ENCODE measurements at regions not wholly inside any gene's neighbourhood (a gene's known extent, or its start where the extent isn't known, plus 50 kb on each side); places are given as distances from the start of the nearest gene placed in this dataset.

DNA sequence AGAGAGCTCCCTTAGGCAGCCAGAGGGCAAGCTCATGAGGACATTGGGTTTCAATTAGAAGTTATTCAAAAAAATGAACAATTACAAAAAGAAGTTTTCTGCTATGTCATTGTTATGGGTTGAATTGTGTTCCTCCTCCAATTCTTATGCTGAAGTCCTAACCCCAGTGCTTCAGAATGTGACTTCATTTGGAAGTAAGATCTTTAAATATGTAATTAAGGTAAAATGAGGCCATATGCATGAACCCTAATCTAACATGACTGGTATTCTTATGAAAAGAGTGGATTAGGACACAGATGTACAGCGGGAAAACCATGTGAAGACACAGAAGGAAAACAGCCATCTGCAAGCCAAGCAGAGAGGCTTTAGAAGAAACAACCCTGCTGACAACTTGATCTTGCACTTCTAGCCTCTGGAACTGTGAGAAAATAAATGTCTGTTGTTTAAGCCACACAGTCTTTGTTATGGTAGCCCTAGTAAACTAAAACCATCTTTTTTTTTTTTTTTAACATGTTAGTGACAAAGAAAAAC is 929.6 kb downstream of the EPHA3 start:
- TF ChIP-seq, protein P1, sequence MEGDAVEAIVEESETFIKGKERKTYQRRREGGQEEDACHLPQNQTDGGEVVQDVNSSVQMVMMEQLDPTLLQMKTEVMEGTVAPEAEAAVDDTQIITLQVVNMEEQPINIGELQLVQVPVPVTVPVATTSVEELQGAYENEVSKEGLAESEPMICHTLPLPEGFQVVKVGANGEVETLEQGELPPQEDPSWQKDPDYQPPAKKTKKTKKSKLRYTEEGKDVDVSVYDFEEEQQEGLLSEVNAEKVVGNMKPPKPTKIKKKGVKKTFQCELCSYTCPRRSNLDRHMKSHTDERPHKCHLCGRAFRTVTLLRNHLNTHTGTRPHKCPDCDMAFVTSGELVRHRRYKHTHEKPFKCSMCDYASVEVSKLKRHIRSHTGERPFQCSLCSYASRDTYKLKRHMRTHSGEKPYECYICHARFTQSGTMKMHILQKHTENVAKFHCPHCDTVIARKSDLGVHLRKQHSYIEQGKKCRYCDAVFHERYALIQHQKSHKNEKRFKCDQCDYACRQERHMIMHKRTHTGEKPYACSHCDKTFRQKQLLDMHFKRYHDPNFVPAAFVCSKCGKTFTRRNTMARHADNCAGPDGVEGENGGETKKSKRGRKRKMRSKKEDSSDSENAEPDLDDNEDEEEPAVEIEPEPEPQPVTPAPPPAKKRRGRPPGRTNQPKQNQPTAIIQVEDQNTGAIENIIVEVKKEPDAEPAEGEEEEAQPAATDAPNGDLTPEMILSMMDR (IDR thresholded peaks at IDR 0.05; ENCODE audit: insufficient read depth, missing control alignments), result no peak
- DNase-seq (ENCODE audit: insufficient read length, low spot score) (no peak), FAIRE-seq (no peak)

DNA sequence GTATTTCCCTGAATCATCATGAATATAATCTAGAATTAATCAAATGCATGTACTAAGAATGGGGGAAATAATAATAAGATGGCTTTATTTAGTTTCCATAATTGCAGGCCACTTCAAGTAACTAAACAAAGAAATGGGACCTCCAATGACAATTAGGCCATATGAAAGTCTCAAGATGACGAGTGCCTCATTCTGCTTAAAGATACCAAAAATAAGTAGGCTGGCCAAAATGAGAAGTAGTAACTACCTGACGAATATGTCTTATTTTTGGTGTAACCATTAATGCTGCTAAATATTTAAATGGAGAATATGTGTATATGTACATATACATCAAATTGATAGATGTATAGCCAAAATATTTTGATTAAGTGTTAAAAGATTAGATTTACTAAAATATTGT is 932.6 kb downstream of the EPHA3 start:
- TF ChIP-seq, protein P1 (IDR thresholded peaks at IDR 0.05; ENCODE audit: insufficient read depth, missing control alignments), result no peak
- DNase-seq (ENCODE audit: insufficient read length, low spot score) (no peak), FAIRE-seq (no peak)

DNA sequence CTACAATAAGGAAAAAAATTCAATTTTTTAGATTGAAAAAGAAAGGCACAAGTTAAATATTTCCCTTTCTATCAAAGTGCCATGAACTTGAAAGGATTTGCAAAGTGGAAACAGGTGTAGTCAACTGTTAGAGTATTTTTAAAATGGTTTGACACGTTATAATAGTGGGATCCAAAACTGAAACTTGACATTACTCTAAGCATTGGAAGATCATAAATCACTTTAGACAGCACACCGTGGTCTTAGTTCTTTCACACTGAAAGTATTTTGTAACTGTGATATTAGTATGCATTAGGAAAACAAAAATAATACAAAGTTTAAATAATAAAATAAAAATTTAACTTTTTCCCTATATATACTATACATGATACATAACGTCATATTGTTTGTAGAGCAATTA is 933.1 kb downstream of the EPHA3 start:
- no peak for FAIRE-seq
- no peak for DNase-seq (ENCODE audit: insufficient read length, low spot score)
- TF ChIP-seq, protein P1 (IDR thresholded peaks at IDR 0.05; ENCODE audit: insufficient read depth, missing control alignments), result no peak

DNA sequence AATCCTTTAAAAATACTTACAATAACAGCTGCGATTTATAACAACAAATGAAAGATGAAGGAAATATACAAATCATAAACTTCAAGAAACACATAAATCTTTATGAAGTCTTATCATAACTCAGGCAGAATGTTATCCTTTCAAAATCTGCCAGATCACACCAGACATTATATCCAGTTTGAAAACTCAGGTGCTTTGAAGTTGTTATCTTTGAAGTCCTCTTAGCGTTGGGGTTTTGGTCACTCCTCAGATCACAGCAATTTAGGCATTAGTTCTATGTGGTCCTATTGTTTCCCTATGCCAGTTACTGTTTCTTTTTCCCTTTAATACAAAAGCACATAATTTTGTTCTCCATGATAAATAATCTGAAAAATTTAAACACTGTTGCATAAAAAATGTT is 934.6 kb downstream of the EPHA3 start:
- TF ChIP-seq, protein P1 (IDR thresholded peaks at IDR 0.05; ENCODE audit: insufficient read depth, missing control alignments), result no peak
- DNase-seq (ENCODE audit: insufficient read length, low spot score) (no peak), FAIRE-seq (no peak)

DNA sequence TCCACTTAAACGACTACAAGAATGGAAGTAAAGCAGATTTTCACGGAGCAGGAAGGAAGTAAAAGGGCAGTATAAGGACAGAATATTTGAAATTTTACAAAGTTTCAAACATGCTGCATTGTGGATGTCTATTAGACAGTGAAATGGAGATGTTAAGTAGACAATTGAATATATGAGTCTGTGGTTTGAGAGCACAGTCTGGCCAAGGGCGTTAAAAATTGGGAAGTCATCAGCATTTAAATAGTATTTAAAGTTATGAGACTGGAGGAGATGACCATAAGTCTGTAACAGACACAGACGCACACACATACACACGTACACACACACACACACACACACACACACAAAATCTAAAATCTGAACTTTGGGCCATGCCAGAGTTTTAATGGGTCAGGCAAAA is 935.9 kb downstream of the EPHA3 start:
- DNase-seq (ENCODE audit: insufficient read length, low spot score), result no peak
- no peak for FAIRE-seq
- TF ChIP-seq, protein P1 (IDR thresholded peaks at IDR 0.05; ENCODE audit: insufficient read depth, missing control alignments), result no peak

DNA sequence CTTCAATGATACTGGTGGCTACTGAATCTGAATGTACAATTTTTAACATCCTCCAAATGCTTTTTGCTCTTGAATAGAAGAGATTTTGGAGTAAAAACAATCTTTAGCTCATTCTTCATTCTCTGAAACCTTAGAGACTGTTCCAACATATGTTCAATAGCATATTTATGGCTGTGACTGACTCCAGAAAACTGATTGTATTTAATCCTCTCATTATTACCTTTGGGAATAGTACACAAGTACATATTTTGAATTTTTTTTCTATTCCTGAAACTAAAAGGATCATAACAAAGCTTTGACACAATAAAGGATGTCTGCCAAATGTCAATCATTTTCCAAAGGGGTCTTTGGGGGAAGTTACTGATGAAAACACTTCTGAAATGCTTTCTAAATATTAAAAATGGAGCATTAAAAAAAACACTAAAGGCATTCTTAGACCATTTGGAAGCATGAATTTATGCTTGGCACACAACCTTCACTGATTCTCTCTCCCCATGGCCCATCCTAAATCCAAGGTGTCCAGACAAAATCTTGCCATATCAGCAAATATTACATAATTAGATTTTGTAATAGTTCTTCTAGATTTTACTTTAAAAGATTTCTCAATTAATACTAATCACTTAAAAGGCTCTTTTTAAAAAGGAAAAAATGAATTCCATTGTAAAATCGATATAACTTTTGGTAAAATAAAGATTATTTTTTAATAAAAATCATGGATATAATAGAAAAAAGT is 936.8 kb downstream of the EPHA3 start:
- TF ChIP-seq, protein P1 (IDR thresholded peaks at IDR 0.05; ENCODE audit: insufficient read depth, missing control alignments), result no peak
- FAIRE-seq, result no peak

DNA sequence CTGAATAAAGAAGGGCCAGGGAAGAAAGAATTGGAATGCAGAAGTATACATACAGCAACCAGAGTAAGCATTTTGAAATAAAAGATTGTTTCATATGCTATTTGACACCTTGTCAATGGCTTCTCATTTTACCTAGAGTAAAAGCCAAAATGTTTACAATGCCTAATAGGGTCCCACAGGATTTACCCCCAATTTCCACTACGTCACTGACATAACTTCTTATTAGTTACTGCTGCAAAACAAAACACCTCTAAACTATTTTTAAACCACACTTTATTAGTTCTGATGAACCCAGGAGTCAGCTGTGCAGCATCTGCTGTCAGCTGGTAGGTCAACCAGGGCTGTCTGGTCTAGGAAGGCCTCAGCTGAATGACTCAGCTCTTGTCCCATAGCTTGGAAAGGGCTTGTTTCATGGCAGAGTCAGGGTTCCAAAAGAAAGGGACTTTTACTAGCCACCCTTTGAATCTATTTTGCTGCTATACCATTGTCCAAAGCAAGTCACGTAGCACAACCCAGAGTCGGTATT is 945.1 kb downstream of the EPHA3 start:
- DNase-seq (ENCODE audit: insufficient read length, low spot score), result no peak
- TF ChIP-seq, protein P1 (IDR thresholded peaks at IDR 0.05; ENCODE audit: insufficient read depth, missing control alignments), result no peak
- FAIRE-seq, result no peak

More for the DNA sequence above, 936.8 kb downstream of the EPHA3 start:
- DNase-seq (ENCODE audit: insufficient read length, low spot score), result no peak

Data from D721Med (cell line).